ENCODE measurements at regions not wholly inside any gene's neighbourhood (a gene's known extent, or its start where the extent isn't known, plus 50 kb on each side); places are given as distances from the start of the nearest gene placed in this dataset.

GRCh38 chr3:99586701-99587100 is 51.7 kb upstream of the COL8A1 start:
- Histone ChIP-seq H3K27ac (no peak overlapping the region), H3K36me3 (ENCODE audit: insufficient read depth) (no peaks in the 10 kb centered on the region; the same call in 1 of the 2 replicates), H3K9ac (no peak overlapping the region), H3K79me2 (ENCODE audit: insufficient read depth, low read depth) (no peaks in the 10 kb centered on the region), H3K4me2 (no peak overlapping the region), H3K27me3 (ENCODE audit: insufficient read depth, low read depth) (no peaks in the 10 kb centered on the region), H4K20me1 (ENCODE audit: insufficient read depth) (no peaks in the 10 kb centered on the region), H3K4me1 (ENCODE audit: low read depth, poor library complexity, severe bottlenecking) (peaks cover 18% of the 10 kb centered on the region), H3K4me3 (IDR thresholded peaks at IDR 0.05; ENCODE audit: insufficient read depth, low read depth, low read length) (no peak overlapping the region), H2AFZ (ENCODE audit: low read depth) (no peak overlapping the region)
- TF ChIP-seq CTCF (conservative IDR thresholded peaks at IDR 0.05; ENCODE audit: low read depth, low read length): no peak

- Histone ChIP-seq H3K27me3 (ENCODE audit: insufficient read depth, low read depth) (no peaks in the 10 kb centered on the region), H3K27ac (no peak overlapping the region), H3K4me3 (IDR thresholded peaks at IDR 0.05; ENCODE audit: insufficient read depth, low read depth, low read length) (no peak overlapping the region), H3K4me2 (no peak overlapping the region), H4K20me1 (ENCODE audit: insufficient read depth) (no peaks in the 10 kb centered on the region), H3K36me3 (ENCODE audit: insufficient read depth) (no peaks in the 10 kb centered on the region; the same call in 1 of the 2 replicates), H3K9ac (no peak overlapping the region), H3K79me2 (ENCODE audit: insufficient read depth, low read depth) (no peaks in the 10 kb centered on the region), H2AFZ (ENCODE audit: low read depth) (no peak overlapping the region), H3K4me1 (ENCODE audit: low read depth, poor library complexity, severe bottlenecking) (no peaks in the 10 kb centered on the region)
- TF ChIP-seq CTCF (conservative IDR thresholded peaks at IDR 0.05; ENCODE audit: low read depth, low read length): no peak
Observed at GRCh38 chr3:99579965-99580364, 58.4 kb upstream of the COL8A1 start.

- H3K4me3 ChIP-seq (IDR thresholded peaks at IDR 0.05; ENCODE audit: insufficient read depth, low read depth, low read length): no peak overlapping the region
- no peak overlapping the region for H3K9ac ChIP-seq
- H3K27ac ChIP-seq: no peak overlapping the region
- no peaks in the 10 kb centered on the region for H3K27me3 ChIP-seq (ENCODE audit: insufficient read depth, low read depth)
- no peaks in the 10 kb centered on the region for H3K4me1 ChIP-seq (ENCODE audit: low read depth, poor library complexity, severe bottlenecking)
- H4K20me1 ChIP-seq (ENCODE audit: insufficient read depth): no peaks in the 10 kb centered on the region
- no peaks in the 10 kb centered on the region for H3K79me2 ChIP-seq (ENCODE audit: insufficient read depth, low read depth)
- no peaks in the 10 kb centered on the region; the same call in 1 of the 2 replicates for H3K36me3 ChIP-seq (ENCODE audit: insufficient read depth)
- no peak overlapping the region for H3K4me2 ChIP-seq
- no peak overlapping the region for H2AFZ ChIP-seq (ENCODE audit: low read depth)
- no peak for TF ChIP-seq CTCF (conservative IDR thresholded peaks at IDR 0.05; ENCODE audit: low read depth, low read length)
Observed at GRCh38 chr3:99579246-99579645, 59.1 kb upstream of the COL8A1 start.

- Histone ChIP-seq H3K27me3 (ENCODE audit: insufficient read depth, low read depth) (no peaks in the 10 kb centered on the region), H3K9ac (no peak overlapping the region), H3K27ac (no peak overlapping the region), H3K4me1 (ENCODE audit: low read depth, poor library complexity, severe bottlenecking) (no peaks in the 10 kb centered on the region), H3K4me2 (no peak overlapping the region), H3K4me3 (IDR thresholded peaks at IDR 0.05; ENCODE audit: insufficient read depth, low read depth, low read length) (no peak overlapping the region), H2AFZ (ENCODE audit: low read depth) (no peak overlapping the region), H3K79me2 (ENCODE audit: insufficient read depth, low read depth) (no peaks in the 10 kb centered on the region), H3K36me3 (ENCODE audit: insufficient read depth) (no peaks in the 10 kb centered on the region), H4K20me1 (ENCODE audit: insufficient read depth) (no peaks in the 10 kb centered on the region)
- TF ChIP-seq CTCF (conservative IDR thresholded peaks at IDR 0.05; ENCODE audit: low read depth, low read length): no peak
Observed at GRCh38 chr3:99578339-99578970, 59.9 kb upstream of the COL8A1 start.
